ENCODE measurements at regions not wholly inside any gene's neighbourhood (a gene's known extent, or its start where the extent isn't known, plus 50 kb on each side); places are given as distances from the start of the nearest gene placed in this dataset.

DNA sequence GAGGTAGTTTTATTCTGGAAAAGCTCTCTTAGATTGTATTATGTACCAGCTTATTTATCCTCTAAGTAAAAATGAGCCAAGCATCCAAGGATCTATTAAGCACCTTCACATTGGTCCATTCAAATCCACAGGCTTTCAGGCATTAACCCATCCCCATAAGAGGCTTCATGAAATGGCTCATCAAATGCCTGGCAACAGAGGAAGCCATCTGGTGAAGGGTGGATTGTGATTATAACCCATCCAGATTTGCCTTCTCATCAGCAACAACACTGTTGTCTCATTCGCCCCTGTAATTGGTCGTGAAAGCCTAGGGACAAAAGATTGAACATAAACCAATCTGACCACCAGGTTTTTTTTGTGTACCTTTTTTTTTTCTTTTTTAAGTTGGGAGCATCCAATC, 134.3 kb upstream of the TACR1 start:
- TF ChIP-seq, protein P1, sequence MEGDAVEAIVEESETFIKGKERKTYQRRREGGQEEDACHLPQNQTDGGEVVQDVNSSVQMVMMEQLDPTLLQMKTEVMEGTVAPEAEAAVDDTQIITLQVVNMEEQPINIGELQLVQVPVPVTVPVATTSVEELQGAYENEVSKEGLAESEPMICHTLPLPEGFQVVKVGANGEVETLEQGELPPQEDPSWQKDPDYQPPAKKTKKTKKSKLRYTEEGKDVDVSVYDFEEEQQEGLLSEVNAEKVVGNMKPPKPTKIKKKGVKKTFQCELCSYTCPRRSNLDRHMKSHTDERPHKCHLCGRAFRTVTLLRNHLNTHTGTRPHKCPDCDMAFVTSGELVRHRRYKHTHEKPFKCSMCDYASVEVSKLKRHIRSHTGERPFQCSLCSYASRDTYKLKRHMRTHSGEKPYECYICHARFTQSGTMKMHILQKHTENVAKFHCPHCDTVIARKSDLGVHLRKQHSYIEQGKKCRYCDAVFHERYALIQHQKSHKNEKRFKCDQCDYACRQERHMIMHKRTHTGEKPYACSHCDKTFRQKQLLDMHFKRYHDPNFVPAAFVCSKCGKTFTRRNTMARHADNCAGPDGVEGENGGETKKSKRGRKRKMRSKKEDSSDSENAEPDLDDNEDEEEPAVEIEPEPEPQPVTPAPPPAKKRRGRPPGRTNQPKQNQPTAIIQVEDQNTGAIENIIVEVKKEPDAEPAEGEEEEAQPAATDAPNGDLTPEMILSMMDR (IDR thresholded peaks at IDR 0.05 in 2 of 3, conservative IDR thresholded peaks at IDR 0.05 in 1 of 3; ENCODE audit: control insufficient read depth in 2 of 3, extremely low read depth in 1 of 3, insufficient read depth in 1 of 3, low read depth in 3 of 3, low read length in 3 of 3) = no peak
- TF ChIP-seq RCOR1 (conservative IDR thresholded peaks at IDR 0.05; ENCODE audit: low read depth, low read length) (no peak), SPI1 (IDR thresholded peaks at IDR 0.05; ENCODE audit: borderline replicate concordance, insufficient read depth, low read depth, low read length) (no peak), NR2C2 (IDR thresholded peaks at IDR 0.05; ENCODE audit: borderline replicate concordance, control insufficient read depth, insufficient read length, low read depth) (no peak), STAT1 (conservative IDR thresholded peaks at IDR 0.05) (no peak)

All from GM12878 (cell line).